Neural progenitor cell (in vitro differentiated cells): ENCODE measurements at regions not wholly inside any gene's neighbourhood (a gene's known extent, or its start where the extent isn't known, plus 50 kb on each side); places are given as distances from the start of the nearest gene placed in this dataset.
"Not testable (repeated sequence)": the region's sequence is repeated elsewhere in the genome, so short reads cannot be mapped to it uniquely, and the experiment has no call there.

Experiments used
- EZH2 ChIP-seq: fragments of 200-600 bp; sonication (generic); IDR thresholded peaks from 2 replicates; pipeline ENCODE4 v1.6.1; 2017; ENCODE audit warnings: antibody characterized with exemption, mild to moderate bottlenecking, moderate library complexity
- TF ChIP-seq, protein P1 (sequence below): fragments of 200-600 bp; sonication (generic); IDR thresholded peaks from 2 replicates; pipeline ENCODE4 v1.5.1; 2017; ENCODE audit warnings: antibody characterized with exemption, mild to moderate bottlenecking

DNA sequence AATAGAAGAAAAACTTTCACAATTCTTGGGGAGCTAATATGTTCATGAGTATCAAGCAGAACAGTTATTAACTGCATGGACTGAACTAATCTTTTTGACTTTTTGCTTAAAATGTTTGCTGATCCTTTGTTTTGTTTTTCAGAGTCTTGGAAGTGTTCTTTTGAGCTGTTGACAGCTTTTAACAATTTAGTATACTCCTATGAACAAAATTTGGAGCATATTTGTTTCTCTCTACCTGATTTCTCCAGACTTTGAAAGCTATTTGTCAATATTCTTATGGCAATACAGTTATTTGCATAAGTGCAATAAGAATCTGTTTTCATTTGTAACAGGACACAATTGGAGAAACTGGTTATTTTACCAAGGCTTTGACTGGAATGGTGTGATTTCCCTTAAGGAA, 192.0 kb upstream of the ETV3 start:
- TF ChIP-seq, protein P1, sequence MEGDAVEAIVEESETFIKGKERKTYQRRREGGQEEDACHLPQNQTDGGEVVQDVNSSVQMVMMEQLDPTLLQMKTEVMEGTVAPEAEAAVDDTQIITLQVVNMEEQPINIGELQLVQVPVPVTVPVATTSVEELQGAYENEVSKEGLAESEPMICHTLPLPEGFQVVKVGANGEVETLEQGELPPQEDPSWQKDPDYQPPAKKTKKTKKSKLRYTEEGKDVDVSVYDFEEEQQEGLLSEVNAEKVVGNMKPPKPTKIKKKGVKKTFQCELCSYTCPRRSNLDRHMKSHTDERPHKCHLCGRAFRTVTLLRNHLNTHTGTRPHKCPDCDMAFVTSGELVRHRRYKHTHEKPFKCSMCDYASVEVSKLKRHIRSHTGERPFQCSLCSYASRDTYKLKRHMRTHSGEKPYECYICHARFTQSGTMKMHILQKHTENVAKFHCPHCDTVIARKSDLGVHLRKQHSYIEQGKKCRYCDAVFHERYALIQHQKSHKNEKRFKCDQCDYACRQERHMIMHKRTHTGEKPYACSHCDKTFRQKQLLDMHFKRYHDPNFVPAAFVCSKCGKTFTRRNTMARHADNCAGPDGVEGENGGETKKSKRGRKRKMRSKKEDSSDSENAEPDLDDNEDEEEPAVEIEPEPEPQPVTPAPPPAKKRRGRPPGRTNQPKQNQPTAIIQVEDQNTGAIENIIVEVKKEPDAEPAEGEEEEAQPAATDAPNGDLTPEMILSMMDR, result not testable (repeated sequence)
- not testable (repeated sequence) for TF ChIP-seq EZH2
